Endodermal cell (in vitro differentiated cells): ENCODE measurements at regions not wholly inside any gene's neighbourhood (a gene's known extent, or its start where the extent isn't known, plus 50 kb on each side); places are given as distances from the start of the nearest gene placed in this dataset.

Source experiments
- DNase-seq: peaks from one replicate; pipeline ENCODE4 v3.0.0-alpha.2; 2017
- H3K27ac ChIP-seq: 2 replicates; pipeline ENCODE4 v1.5.1; 2013; ENCODE audit warnings: mild to moderate bottlenecking, low read depth, low read length, moderate library complexity
- H3K27me3 ChIP-seq: 2 replicates; pipeline ENCODE4 v1.6.1; 2013; ENCODE audit warnings: mild to moderate bottlenecking, low read length, moderate library complexity; ENCODE audit not compliant: insufficient read depth, control insufficient read depth, poor library complexity, severe bottlenecking
- H3K36me3 ChIP-seq: 2 replicates; pipeline ENCODE4 v1.7.0; 2013; ENCODE audit warnings: mild to moderate bottlenecking, low read length, moderate library complexity; ENCODE audit not compliant: control insufficient read depth, insufficient read depth
- H3K4me1 ChIP-seq: one replicate; pipeline ENCODE4 v1.7.0; 2013; ENCODE audit warnings: low read length; ENCODE audit not compliant: control insufficient read depth, insufficient read depth
- H3K4me3 ChIP-seq: 2 replicates; pipeline ENCODE4 v1.5.1; 2013; ENCODE audit warnings: mild to moderate bottlenecking, low read length, moderate library complexity
- H3K9ac ChIP-seq: 2 replicates; pipeline ENCODE4 v1.6.1; 2013; ENCODE audit warnings: mild to moderate bottlenecking, low read length, moderate library complexity; ENCODE audit not compliant: poor library complexity, severe bottlenecking; ENCODE audit errors: extremely low read depth
- H3K9me3 ChIP-seq: 2 replicates; pipeline ENCODE4 v1.6.1; 2013; ENCODE audit warnings: mild to moderate bottlenecking, low read length, moderate library complexity; ENCODE audit not compliant: control insufficient read depth
- H3K27ac Mint-ChIP-seq: 2 replicates; pipeline ENCODE4 v1.8.0; 2020; ENCODE audit warnings: mixed read lengths
- H3K27me3 Mint-ChIP-seq: 2 replicates; pipeline ENCODE4 v1.8.0; 2021; ENCODE audit warnings: mild to moderate bottlenecking, mixed read lengths; ENCODE audit not compliant: insufficient read depth
- H3K36me3 Mint-ChIP-seq: 2 replicates; pipeline ENCODE4 v1.8.0; 2020; ENCODE audit warnings: low read depth, mixed read lengths
- H3K4me1 Mint-ChIP-seq: 2 replicates; pipeline ENCODE4 v1.8.0; 2020; ENCODE audit warnings: mixed read lengths
- H3K4me3 Mint-ChIP-seq: 2 replicates; pipeline ENCODE4 v1.8.0; 2020; ENCODE audit warnings: mild to moderate bottlenecking, moderate library complexity, mixed read lengths
- H3K9me3 Mint-ChIP-seq: 2 replicates; pipeline ENCODE4 v1.8.0; 2020; ENCODE audit warnings: mild to moderate bottlenecking, mixed read lengths
- WGBS, 2 experiments: methylation state at CpG; one replicate each; pipeline versions ENCODE4 v1.1.5 to v1.1.7; 2013; ENCODE audit warnings: missing lambda C conversion rate in 2 of 2, mixed read lengths in 1 of 2; ENCODE audit not compliant: insufficient coverage in 1 of 2, insufficient read length in 1 of 2; 5-methylcytosine and 5-hydroxymethylcytosine counted together
- TF ChIP-seq, protein P1 (sequence below): fragments of 200-600 bp; sonication (generic); conservative IDR thresholded peaks from 2 replicates; pipeline ENCODE4 v1.5.0; 2021; ENCODE audit warnings: antibody characterized with exemption, mild to moderate bottlenecking

DNA sequence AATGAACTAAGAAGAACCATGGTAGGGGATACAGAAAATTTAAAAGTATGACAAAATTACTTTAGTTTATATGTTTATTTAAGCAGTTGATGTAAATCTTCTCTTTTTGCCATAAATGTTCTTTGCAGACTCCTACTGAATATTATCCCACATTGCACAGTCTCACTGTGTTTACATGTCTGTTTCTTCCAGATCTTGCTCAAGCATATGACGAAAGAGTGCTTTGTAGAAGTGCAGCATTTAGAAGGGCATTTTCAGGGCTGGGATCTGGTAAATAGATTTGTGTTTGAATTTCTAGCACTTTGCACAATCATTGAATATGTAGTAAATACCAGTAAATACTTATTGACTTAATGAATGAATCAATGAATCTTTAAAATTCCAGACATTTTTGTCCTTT, 152.0 kb upstream of the EPHA7 start:
- Mint-ChIP-seq H3K4me1 (no peaks in the 10 kb centered on the region), H3K27ac (no peak overlapping the region)

GRCh38 chr6:93568169-93568568, 148.8 kb upstream of the EPHA7 start:
- no peaks in the 10 kb centered on the region for H3K36me3 Mint-ChIP-seq
- Histone ChIP-seq H3K36me3 (no peaks in the 10 kb centered on the region), H3K4me1 (no peaks in the 10 kb centered on the region), H3K4me3 (no peak overlapping the region), H3K27me3 (no peaks in the 10 kb centered on the region), H3K27ac (no peak overlapping the region), H3K9ac (no peak overlapping the region), H3K9me3 (no peaks in the 10 kb centered on the region)
- TF ChIP-seq, protein P1, sequence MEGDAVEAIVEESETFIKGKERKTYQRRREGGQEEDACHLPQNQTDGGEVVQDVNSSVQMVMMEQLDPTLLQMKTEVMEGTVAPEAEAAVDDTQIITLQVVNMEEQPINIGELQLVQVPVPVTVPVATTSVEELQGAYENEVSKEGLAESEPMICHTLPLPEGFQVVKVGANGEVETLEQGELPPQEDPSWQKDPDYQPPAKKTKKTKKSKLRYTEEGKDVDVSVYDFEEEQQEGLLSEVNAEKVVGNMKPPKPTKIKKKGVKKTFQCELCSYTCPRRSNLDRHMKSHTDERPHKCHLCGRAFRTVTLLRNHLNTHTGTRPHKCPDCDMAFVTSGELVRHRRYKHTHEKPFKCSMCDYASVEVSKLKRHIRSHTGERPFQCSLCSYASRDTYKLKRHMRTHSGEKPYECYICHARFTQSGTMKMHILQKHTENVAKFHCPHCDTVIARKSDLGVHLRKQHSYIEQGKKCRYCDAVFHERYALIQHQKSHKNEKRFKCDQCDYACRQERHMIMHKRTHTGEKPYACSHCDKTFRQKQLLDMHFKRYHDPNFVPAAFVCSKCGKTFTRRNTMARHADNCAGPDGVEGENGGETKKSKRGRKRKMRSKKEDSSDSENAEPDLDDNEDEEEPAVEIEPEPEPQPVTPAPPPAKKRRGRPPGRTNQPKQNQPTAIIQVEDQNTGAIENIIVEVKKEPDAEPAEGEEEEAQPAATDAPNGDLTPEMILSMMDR = no peak
- H3K27me3 Mint-ChIP-seq = no peaks in the 10 kb centered on the region
- H3K4me1 Mint-ChIP-seq = no peaks in the 10 kb centered on the region
- no peak overlapping the region for H3K4me3 Mint-ChIP-seq
- no peaks in the 10 kb centered on the region for H3K9me3 Mint-ChIP-seq
- 81 to 100% methylated on average over 1 of the region's 1 CpG for WGBS, 2 experiments
- DNase-seq = no peak
- H3K27ac Mint-ChIP-seq = no peak overlapping the region

More for the DNA sequence above, 152.0 kb upstream of the EPHA7 start:
- Histone ChIP-seq H3K4me1 (no peaks in the 10 kb centered on the region), H3K27me3 (no peaks in the 10 kb centered on the region), H3K4me3 (no peak overlapping the region), H3K36me3 (no peaks in the 10 kb centered on the region), H3K9me3 (no peaks in the 10 kb centered on the region), H3K9ac (no peak overlapping the region), H3K27ac (no peak overlapping the region)
- no peaks in the 10 kb centered on the region for H3K36me3 Mint-ChIP-seq
- no peaks in the 10 kb centered on the region for H3K27me3 Mint-ChIP-seq
- H3K4me3 Mint-ChIP-seq = no peak overlapping the region
- TF ChIP-seq, protein P1 = no peak
- DNase-seq = no peak
- H3K9me3 Mint-ChIP-seq = no peaks in the 10 kb centered on the region
- 82% methylated on average over 1 of the region's 1 CpG; no CpG with 5 or more reads in 1 of the 2 experiments for WGBS, 2 experiments

GRCh38 chr6:93567164-93567563, 147.8 kb upstream of the EPHA7 start:
- Histone ChIP-seq H3K27me3 (no peaks in the 10 kb centered on the region), H3K4me1 (no peaks in the 10 kb centered on the region), H3K27ac (no peak overlapping the region), H3K9me3 (no peaks in the 10 kb centered on the region), H3K9ac (no peak overlapping the region), H3K4me3 (no peak overlapping the region), H3K36me3 (no peaks in the 10 kb centered on the region)
- Mint-ChIP-seq H3K4me1 (no peaks in the 10 kb centered on the region), H3K9me3 (no peaks in the 10 kb centered on the region), H3K27ac (no peak overlapping the region), H3K36me3 (no peaks in the 10 kb centered on the region), H3K27me3 (no peaks in the 10 kb centered on the region), H3K4me3 (no peak overlapping the region)
- no peak for DNase-seq
- TF ChIP-seq, protein P1 = no peak
- WGBS, 2 experiments = 87 to 90% methylated on average over 3 to 5 of the region's 5 CpGs
